GM12878 (cell line): ENCODE measurements at regions not wholly inside any gene's neighbourhood (a gene's known extent, or its start where the extent isn't known, plus 50 kb on each side); places are given as distances from the start of the nearest gene placed in this dataset.

Experiments used
- ATAC-seq: fragments of 200-7000 bp; cut with Tn5 transposase; 3 replicates; pipeline ENCODE4 v1.9.1; 2020; ENCODE audit warnings: mild to moderate bottlenecking, moderate library complexity
- BruUV-seq: library from RNA; stranded (reverse); fragments of 400-500 nt; replicated peaks from 2 replicates; lab custom pipeline; 2021; lab: Mats Ljungman, UMichigan
- CTCF ChIA-PET: fragments of 300-600 bp; sonication (Branson Sonifier 250); formaldehyde crosslinking; extraction: SDS; loops from one replicate; lab custom pipeline; 2021; ENCODE audit warnings: inconsistent platforms; lab: Yijun Ruan, JAX
- POLR2A ChIA-PET: fragments of 350-600 bp; formaldehyde crosslinking; extraction: SDS; loops from one replicate; lab custom pipeline; 2021; ENCODE audit warnings: inconsistent platforms; lab: Charles Lee
- RAD21 ChIA-PET: fragments of 300-600 bp; sonication (Branson Sonifier 250); formaldehyde crosslinking; loops from one replicate; lab custom pipeline; 2023; ENCODE audit warnings: antibody characterized with exemption; ENCODE audit not compliant: unreplicated experiment; lab: Charles Lee
- SMC1A ChIA-PET: fragments of 300-600 bp; sonication (Branson Sonifier 250); formaldehyde crosslinking; loops from one replicate; lab custom pipeline; 2023; ENCODE audit not compliant: unreplicated experiment, uncharacterized antibody; lab: Charles Lee
- DNase-seq: peaks from one replicate; pipeline ENCODE4 v3.0.0-alpha.2; 2011; ENCODE audit warnings: low read depth, low spot score
- FAIRE-seq: peaks from 3 replicates; lab custom pipeline; 2011; peaks lifted over from hg19 to GRCh38; lab: Jason Lieb, UNC
- H2AFZ ChIP-seq: 2 replicates; pipeline ENCODE4 v1.6.0; 2011; ENCODE audit warnings: low read depth, low read length, control low read depth; ENCODE audit not compliant: control insufficient read depth
- H3K27ac ChIP-seq: 2 replicates; pipeline ENCODE4 v1.5.1; 2011; ENCODE audit warnings: control low read depth; ENCODE audit not compliant: control insufficient read depth, insufficient read depth
- H3K27me3 ChIP-seq, 2 experiments: replicated peaks in 1 of 2; 2 replicates each; pipeline versions ENCODE4 v1.6.0 to v1.6.1; 2011; ENCODE audit warnings: low read length in 1 of 2; ENCODE audit not compliant: control insufficient read depth in 2 of 2, insufficient read depth in 2 of 2
- H3K36me3 ChIP-seq, 2 experiments: 2 replicates each; pipeline ENCODE4 v1.5.1; 2011; ENCODE audit warnings: low read length in 1 of 2; ENCODE audit not compliant: control insufficient read depth in 2 of 2, insufficient read depth in 2 of 2
- H3K4me1 ChIP-seq: 2 replicates; pipeline ENCODE4 v1.6.1; 2011; ENCODE audit warnings: mild to moderate bottlenecking, low read length, moderate library complexity, mixed read lengths; ENCODE audit not compliant: control insufficient read depth, insufficient read depth
- H3K4me2 ChIP-seq: 2 replicates; pipeline ENCODE4 v1.6.0; 2011; ENCODE audit warnings: control low read depth; ENCODE audit not compliant: control insufficient read depth, insufficient read depth
- H3K4me3 ChIP-seq: fragments of 200-600 bp; sonication (generic); 2 replicates; pipeline ENCODE4 v1.5.1; 2016
- H3K79me2 ChIP-seq: 2 replicates; pipeline ENCODE4 v1.6.0; 2011; ENCODE audit warnings: low read length; ENCODE audit not compliant: control insufficient read depth, insufficient read depth
- H3K9ac ChIP-seq: 2 replicates; pipeline ENCODE4 v1.8.0; 2011; ENCODE audit warnings: low read length, control low read depth, mixed read lengths; ENCODE audit not compliant: control insufficient read depth, insufficient read depth
- H3K9me3 ChIP-seq: replicated peaks from 3 replicates; pipeline ENCODE4 v1.5.1; 2011; ENCODE audit warnings: mild to moderate bottlenecking, low read length; ENCODE audit not compliant: control insufficient read depth, insufficient read depth
- H4K20me1 ChIP-seq: 2 replicates; pipeline ENCODE4 v1.6.0; 2011; ENCODE audit not compliant: control insufficient read depth, insufficient read depth
- BHLHE40 ChIP-seq, 2 experiments: fragments of 450-650 bp in 1 of 2; IDR thresholded peaks; 2 replicates each; pipeline ENCODE4 v1.6.1; 2011 to 2017; ENCODE audit warnings: low read depth in 2 of 2, borderline replicate concordance in 1 of 2, improper control_type of control experiment in 1 of 2, low read length in 1 of 2, mild to moderate bottlenecking in 1 of 2
- CBX3 ChIP-seq: fragments of 200-600 bp; sonication (generic); IDR thresholded peaks from 2 replicates; pipeline ENCODE4 v1.6.1; 2016; ENCODE audit warnings: low read depth, borderline replicate concordance
- FOXM1 ChIP-seq: IDR thresholded peaks from 2 replicates; pipeline ENCODE4 v1.6.1; 2012; ENCODE audit warnings: low read depth, mild to moderate bottlenecking, inconsistent platforms, low read length, moderate library complexity
- IRF5 ChIP-seq: fragments of 450-650 bp; IDR thresholded peaks from 2 replicates; pipeline ENCODE4 v1.6.1; 2017; ENCODE audit warnings: borderline replicate concordance
- KDM1A ChIP-seq: fragments of 200-600 bp; sonication (generic); IDR thresholded peaks from 2 replicates; pipeline ENCODE4 v1.6.1; 2016; ENCODE audit warnings: borderline replicate concordance
- KLF5 ChIP-seq: fragments of 450-650 bp; IDR thresholded peaks from 2 replicates; pipeline ENCODE4 v1.6.1; 2014; ENCODE audit warnings: mild to moderate bottlenecking; ENCODE audit not compliant: partially characterized antibody
- MEF2A ChIP-seq: IDR thresholded peaks from 2 replicates; pipeline ENCODE4 v1.6.1; 2011; ENCODE audit warnings: low read depth, mild to moderate bottlenecking, low read length, moderate library complexity; ENCODE audit not compliant: insufficient read depth
- NFYA ChIP-seq: IDR thresholded peaks from 2 replicates; pipeline ENCODE4 v1.6.1; 2011; ENCODE audit warnings: low read depth, mild to moderate bottlenecking, low read length, improper control_type of control experiment, borderline replicate concordance
- RFX5 ChIP-seq: IDR thresholded peaks from 2 replicates; pipeline ENCODE4 v1.6.1; 2011; ENCODE audit warnings: low read depth, low read length, improper control_type of control experiment
- WGBS: methylation state at CpG from one replicate; pipeline ENCODE4 v1.1.6; 2016; ENCODE audit warnings: low lambda C conversion rate; ENCODE audit not compliant: insufficient replicate concordance, insufficient coverage; ENCODE audit errors: missing lambda C conversion rate; 5-methylcytosine and 5-hydroxymethylcytosine counted together
- in situ Hi-C: fragments of 300-500 bp; cut with MboI; formaldehyde crosslinking; loops from 9 replicates; pipeline ENCODE4 v1.14.3; 2018; ENCODE audit warnings: mixed read lengths
- intact Hi-C: fragments of 100-400 bp; cut with micrococcal nuclease; formaldehyde crosslinking; loops from one replicate; pipeline ENCODE4 v1.14.2; 2022; ENCODE audit not compliant: unreplicated experiment
- TF ChIP-seq, protein P1 (sequence below): fragments of 450-650 bp; conservative IDR thresholded peaks from 2 replicates; pipeline ENCODE4 v1.6.1; 2017; ENCODE audit warnings: mild to moderate bottlenecking, moderate library complexity

GRCh38 chr6:85892346-85892745, 249.7 kb upstream of the SYNCRIP start (continued):
- TF ChIP-seq KLF5: no peak

DNA sequence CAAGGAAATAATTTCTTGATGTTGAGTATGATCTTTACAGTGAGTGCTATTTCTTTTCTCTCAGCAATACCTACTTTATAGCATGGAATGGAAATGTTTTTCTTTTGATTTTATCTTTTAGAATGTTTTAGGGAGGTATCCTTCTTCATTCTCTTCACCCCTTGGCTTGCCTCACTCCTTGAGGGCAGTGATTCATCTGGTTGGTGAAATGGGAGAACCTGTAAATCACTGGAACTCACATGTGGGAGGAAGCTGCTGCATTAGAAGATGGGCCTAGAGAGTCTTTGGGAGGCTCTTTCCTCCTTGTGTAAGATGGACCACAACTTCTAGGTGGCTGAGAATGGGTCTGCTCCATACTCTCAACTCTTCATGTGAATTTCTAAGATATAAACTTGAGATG, 244.8 kb upstream of the SYNCRIP start:
- Histone ChIP-seq H3K79me2 (no peaks in the 10 kb centered on the region), H3K9me3 (no peaks in the 10 kb centered on the region), H3K4me1 (no peaks in the 10 kb centered on the region), H2AFZ (no peak overlapping the region), H3K36me3 (no peaks in the 10 kb centered on the region), H3K27me3 (no peaks in the 10 kb centered on the region), H3K9ac (no peak overlapping the region), H3K4me2 (no peak overlapping the region), H3K4me3 (no peak overlapping the region), H3K27ac (no peak overlapping the region), H4K20me1 (no peaks in the 10 kb centered on the region)
- ChIA-PET RAD21 (no interaction called here), POLR2A (no interaction called here), CTCF (no interaction called here), SMC1A (interaction anchor here (1.2 kb wide), 1 partner anchor 661 kb away, joined by 3 read pairs; no protein-coding TSS in a partner anchor)
- FAIRE-seq (no peak), ATAC-seq (no peak), DNase-seq (no peak)
- in situ Hi-C loops: no loop called here
- no TSS peak for BruUV-seq
- intact Hi-C loops: no loop called here
- no peak for TF ChIP-seq MEF2A
- no peak for TF ChIP-seq FOXM1
- no peak for TF ChIP-seq IRF5

GRCh38 chr6:85868685-85869084, 226.0 kb upstream of the SYNCRIP start:
- H3K27ac ChIP-seq: no peak overlapping the region
- H2AFZ ChIP-seq: no peak overlapping the region
- H4K20me1 ChIP-seq: no peaks in the 10 kb centered on the region
- ChIA-PET SMC1A (no interaction called here), CTCF (no interaction called here), POLR2A (no interaction called here), RAD21 (no interaction called here)
- H3K27me3 ChIP-seq: no peaks in the 10 kb centered on the region
- H3K4me3 ChIP-seq: no peak overlapping the region
- no TSS peak for BruUV-seq
- in situ Hi-C loops (no loop called here), intact Hi-C loops (no loop called here)
- no peak overlapping the region for H3K9ac ChIP-seq
- FAIRE-seq (no peak), DNase-seq (no peak), ATAC-seq (no peak)
- no peak overlapping the region for H3K4me2 ChIP-seq
- H3K4me1 ChIP-seq: no peaks in the 10 kb centered on the region
- H3K36me3 ChIP-seq: no peaks in the 10 kb centered on the region
- no peaks in the 10 kb centered on the region for H3K79me2 ChIP-seq
- no peaks in the 10 kb centered on the region for H3K9me3 ChIP-seq
- WGBS: 49% methylated on average over 5 of the region's 5 CpGs
- TF ChIP-seq, protein P1, sequence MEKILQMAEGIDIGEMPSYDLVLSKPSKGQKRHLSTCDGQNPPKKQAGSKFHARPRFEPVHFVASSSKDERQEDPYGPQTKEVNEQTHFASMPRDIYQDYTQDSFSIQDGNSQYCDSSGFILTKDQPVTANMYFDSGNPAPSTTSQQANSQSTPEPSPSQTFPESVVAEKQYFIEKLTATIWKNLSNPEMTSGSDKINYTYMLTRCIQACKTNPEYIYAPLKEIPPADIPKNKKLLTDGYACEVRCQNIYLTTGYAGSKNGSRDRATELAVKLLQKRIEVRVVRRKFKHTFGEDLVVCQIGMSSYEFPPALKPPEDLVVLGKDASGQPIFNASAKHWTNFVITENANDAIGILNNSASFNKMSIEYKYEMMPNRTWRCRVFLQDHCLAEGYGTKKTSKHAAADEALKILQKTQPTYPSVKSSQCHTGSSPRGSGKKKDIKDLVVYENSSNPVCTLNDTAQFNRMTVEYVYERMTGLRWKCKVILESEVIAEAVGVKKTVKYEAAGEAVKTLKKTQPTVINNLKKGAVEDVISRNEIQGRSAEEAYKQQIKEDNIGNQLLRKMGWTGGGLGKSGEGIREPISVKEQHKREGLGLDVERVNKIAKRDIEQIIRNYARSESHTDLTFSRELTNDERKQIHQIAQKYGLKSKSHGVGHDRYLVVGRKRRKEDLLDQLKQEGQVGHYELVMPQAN: no peak
- TF ChIP-seq BHLHE40 (IDR thresholded peaks at IDR 0.05; ENCODE audit: borderline replicate concordance in 1 of 2, low read depth in 2 of 2, low read length in 1 of 2) (no peak), CBX3 (no peak), KDM1A (no peak), NFYA (no peak), RFX5 (no peak)
